ENCODE measurements at regions not wholly inside any gene's neighbourhood (a gene's known extent, or its start where the extent isn't known, plus 50 kb on each side); places are given as distances from the start of the nearest gene placed in this dataset.

- no peak for TF ChIP-seq CTCF (IDR thresholded peaks at IDR 0.05)
- no peak for TF ChIP-seq NR3C1 (IDR thresholded peaks at IDR 0.05)
- TF ChIP-seq MAX (IDR thresholded peaks at IDR 0.05), result no peak
- TF ChIP-seq RCOR1 (IDR thresholded peaks at IDR 0.05; ENCODE audit: low read depth, low read length), result no peak
- no peak for TF ChIP-seq POLR2A (IDR thresholded peaks at IDR 0.05; ENCODE audit: low read length)
- TF ChIP-seq ELK1 (IDR thresholded peaks at IDR 0.05; ENCODE audit: low read depth, low read length), result no peak
- TF ChIP-seq RFX5 (IDR thresholded peaks at IDR 0.05), result no peak
- no peak for TF ChIP-seq SREBF2 (IDR thresholded peaks at IDR 0.05)
- TF ChIP-seq CEBPB (IDR thresholded peaks at IDR 0.05), result no peak
- TF ChIP-seq POLR2AphosphoS2 (conservative IDR thresholded peaks at IDR 0.05; ENCODE audit: low read length), result no peak
Measured at GRCh38 chr3:180546863-180547262, 55.1 kb upstream of the TTC14 start.
